ENCODE measurements at regions not wholly inside any gene's neighbourhood (a gene's known extent, or its start where the extent isn't known, plus 50 kb on each side); places are given as distances from the start of the nearest gene placed in this dataset.
"Not testable (repeated sequence)": the region's sequence is repeated elsewhere in the genome, so short reads cannot be mapped to it uniquely, and the experiment has no call there.

GRCh38 chr2:149877074-149877473, 289.5 kb upstream of the MMADHC start:
- DNase-seq (ENCODE audit: low read depth) = no peak

- DNase-seq (ENCODE audit: low read depth) = no peak
Measured at GRCh38 chr2:149873936-149874335, 286.4 kb upstream of the MMADHC start.

- no peak for DNase-seq (ENCODE audit: low read depth)
Measured at GRCh38 chr2:149872638-149873150, 285.1 kb upstream of the MMADHC start.

GRCh38 chr2:149872041-149872440, 284.5 kb upstream of the MMADHC start:
- DNase-seq (ENCODE audit: low read depth) = no peak

GRCh38 chr2:149871091-149871885, 283.7 kb upstream of the MMADHC start:
- DNase-seq (ENCODE audit: low read depth) = no peak

- no peak for DNase-seq (ENCODE audit: low read depth)
Measured at GRCh38 chr2:149863227-149863626, 275.7 kb upstream of the MMADHC start.

GRCh38 chr2:149861034-149861433, 273.5 kb upstream of the MMADHC start:
- DNase-seq (ENCODE audit: low read depth) = no peak

GRCh38 chr2:149860276-149860921, 272.8 kb upstream of the MMADHC start:
- DNase-seq (ENCODE audit: low read depth) = peak; percentile 64

- DNase-seq (ENCODE audit: low read depth) = peak; percentile 40
Measured at GRCh38 chr2:149858901-149859634, 271.5 kb upstream of the MMADHC start.

GRCh38 chr2:149858216-149858615, 270.6 kb upstream of the MMADHC start:
- DNase-seq (ENCODE audit: low read depth) = no peak

GRCh38 chr2:149857344-149857743, 269.8 kb upstream of the MMADHC start:
- peak; percentile 9 for DNase-seq (ENCODE audit: low read depth)

- not testable (repeated sequence) for DNase-seq (ENCODE audit: low read depth)
Measured at GRCh38 chr2:149855859-149856258, 268.3 kb upstream of the MMADHC start.

GRCh38 chr2:149849591-149849990, 262.0 kb upstream of the MMADHC start:
- no peak for DNase-seq (ENCODE audit: low read depth)

GRCh38 chr2:149849136-149849535, 261.6 kb upstream of the MMADHC start:
- DNase-seq (ENCODE audit: low read depth) = no peak

- DNase-seq (ENCODE audit: low read depth) = no peak
Measured at GRCh38 chr2:149841396-149841795, 253.8 kb upstream of the MMADHC start.

GRCh38 chr2:149832324-149832723, 244.7 kb upstream of the MMADHC start:
- DNase-seq (ENCODE audit: low read depth) = no peak

GRCh38 chr2:149828520-149829210, 241.1 kb upstream of the MMADHC start:
- no peak for DNase-seq (ENCODE audit: low read depth)

GRCh38 chr2:149827585-149828126, 240.1 kb upstream of the MMADHC start:
- peak; percentile 5 for DNase-seq (ENCODE audit: low read depth)

- DNase-seq (ENCODE audit: low read depth) = no peak
Measured at GRCh38 chr2:149826471-149827125, 239.0 kb upstream of the MMADHC start.

GRCh38 chr2:149825473-149825872, 237.9 kb upstream of the MMADHC start:
- DNase-seq (ENCODE audit: low read depth) = no peak

GRCh38 chr2:149824136-149824535, 236.6 kb upstream of the MMADHC start:
- DNase-seq (ENCODE audit: low read depth) = no peak

Measured in HT1080 (cell line).